ENCODE measurements at regions not wholly inside any gene's neighbourhood (a gene's known extent, or its start where the extent isn't known, plus 50 kb on each side); places are given as distances from the start of the nearest gene placed in this dataset.

DNA sequence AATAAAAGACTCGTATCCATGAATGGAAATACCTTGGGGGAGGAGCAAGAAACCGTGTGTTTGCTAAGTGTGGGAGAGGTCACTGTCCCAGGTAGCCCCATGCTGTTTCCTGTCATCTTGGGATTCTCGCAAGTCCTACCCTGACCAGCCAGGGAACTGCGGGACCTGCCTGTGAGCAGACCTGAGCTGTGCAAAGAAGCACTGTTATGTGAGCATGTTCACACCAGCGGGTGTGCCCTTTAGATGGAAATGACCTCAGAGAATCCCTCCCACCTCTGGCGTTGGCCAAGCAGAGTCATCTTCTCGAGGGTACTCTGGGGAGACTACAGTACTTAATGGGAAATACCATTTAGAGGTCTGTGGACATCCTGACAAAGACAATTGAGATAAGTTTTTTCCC lies 127.0 kb upstream of the MON1B start:
- TF ChIP-seq CTCF (IDR thresholded peaks at IDR 0.05; ENCODE audit: poor library complexity) (no peak), EZH2 (IDR thresholded peaks at IDR 0.05; ENCODE audit: borderline replicate concordance) (no peak)

Data from hepatocyte (in vitro differentiated cells).